ENCODE measurements at regions not wholly inside any gene's neighbourhood (a gene's known extent, or its start where the extent isn't known, plus 50 kb on each side); places are given as distances from the start of the nearest gene placed in this dataset.

DNA sequence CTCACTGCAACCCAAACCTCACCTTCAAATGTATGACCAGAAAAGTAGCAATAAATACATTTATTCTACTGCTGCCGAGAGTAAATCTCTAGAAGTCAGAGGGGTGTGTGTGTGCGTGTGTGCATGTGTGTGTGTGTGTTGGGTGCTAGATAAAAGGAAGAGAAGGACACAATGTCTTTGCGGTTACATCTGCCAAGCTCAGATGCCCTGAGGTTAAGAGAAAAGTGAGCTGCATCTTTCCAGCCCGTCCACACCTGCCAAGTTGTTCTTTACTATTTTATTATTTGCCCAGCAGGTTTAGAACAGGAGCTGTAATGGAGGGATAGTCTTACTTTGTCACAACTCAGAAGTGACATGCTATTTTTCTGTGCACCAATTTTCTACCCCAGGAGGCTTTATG lies 54.5 kb upstream of the ANKFN1 start (continued):
- TF ChIP-seq, protein P1, sequence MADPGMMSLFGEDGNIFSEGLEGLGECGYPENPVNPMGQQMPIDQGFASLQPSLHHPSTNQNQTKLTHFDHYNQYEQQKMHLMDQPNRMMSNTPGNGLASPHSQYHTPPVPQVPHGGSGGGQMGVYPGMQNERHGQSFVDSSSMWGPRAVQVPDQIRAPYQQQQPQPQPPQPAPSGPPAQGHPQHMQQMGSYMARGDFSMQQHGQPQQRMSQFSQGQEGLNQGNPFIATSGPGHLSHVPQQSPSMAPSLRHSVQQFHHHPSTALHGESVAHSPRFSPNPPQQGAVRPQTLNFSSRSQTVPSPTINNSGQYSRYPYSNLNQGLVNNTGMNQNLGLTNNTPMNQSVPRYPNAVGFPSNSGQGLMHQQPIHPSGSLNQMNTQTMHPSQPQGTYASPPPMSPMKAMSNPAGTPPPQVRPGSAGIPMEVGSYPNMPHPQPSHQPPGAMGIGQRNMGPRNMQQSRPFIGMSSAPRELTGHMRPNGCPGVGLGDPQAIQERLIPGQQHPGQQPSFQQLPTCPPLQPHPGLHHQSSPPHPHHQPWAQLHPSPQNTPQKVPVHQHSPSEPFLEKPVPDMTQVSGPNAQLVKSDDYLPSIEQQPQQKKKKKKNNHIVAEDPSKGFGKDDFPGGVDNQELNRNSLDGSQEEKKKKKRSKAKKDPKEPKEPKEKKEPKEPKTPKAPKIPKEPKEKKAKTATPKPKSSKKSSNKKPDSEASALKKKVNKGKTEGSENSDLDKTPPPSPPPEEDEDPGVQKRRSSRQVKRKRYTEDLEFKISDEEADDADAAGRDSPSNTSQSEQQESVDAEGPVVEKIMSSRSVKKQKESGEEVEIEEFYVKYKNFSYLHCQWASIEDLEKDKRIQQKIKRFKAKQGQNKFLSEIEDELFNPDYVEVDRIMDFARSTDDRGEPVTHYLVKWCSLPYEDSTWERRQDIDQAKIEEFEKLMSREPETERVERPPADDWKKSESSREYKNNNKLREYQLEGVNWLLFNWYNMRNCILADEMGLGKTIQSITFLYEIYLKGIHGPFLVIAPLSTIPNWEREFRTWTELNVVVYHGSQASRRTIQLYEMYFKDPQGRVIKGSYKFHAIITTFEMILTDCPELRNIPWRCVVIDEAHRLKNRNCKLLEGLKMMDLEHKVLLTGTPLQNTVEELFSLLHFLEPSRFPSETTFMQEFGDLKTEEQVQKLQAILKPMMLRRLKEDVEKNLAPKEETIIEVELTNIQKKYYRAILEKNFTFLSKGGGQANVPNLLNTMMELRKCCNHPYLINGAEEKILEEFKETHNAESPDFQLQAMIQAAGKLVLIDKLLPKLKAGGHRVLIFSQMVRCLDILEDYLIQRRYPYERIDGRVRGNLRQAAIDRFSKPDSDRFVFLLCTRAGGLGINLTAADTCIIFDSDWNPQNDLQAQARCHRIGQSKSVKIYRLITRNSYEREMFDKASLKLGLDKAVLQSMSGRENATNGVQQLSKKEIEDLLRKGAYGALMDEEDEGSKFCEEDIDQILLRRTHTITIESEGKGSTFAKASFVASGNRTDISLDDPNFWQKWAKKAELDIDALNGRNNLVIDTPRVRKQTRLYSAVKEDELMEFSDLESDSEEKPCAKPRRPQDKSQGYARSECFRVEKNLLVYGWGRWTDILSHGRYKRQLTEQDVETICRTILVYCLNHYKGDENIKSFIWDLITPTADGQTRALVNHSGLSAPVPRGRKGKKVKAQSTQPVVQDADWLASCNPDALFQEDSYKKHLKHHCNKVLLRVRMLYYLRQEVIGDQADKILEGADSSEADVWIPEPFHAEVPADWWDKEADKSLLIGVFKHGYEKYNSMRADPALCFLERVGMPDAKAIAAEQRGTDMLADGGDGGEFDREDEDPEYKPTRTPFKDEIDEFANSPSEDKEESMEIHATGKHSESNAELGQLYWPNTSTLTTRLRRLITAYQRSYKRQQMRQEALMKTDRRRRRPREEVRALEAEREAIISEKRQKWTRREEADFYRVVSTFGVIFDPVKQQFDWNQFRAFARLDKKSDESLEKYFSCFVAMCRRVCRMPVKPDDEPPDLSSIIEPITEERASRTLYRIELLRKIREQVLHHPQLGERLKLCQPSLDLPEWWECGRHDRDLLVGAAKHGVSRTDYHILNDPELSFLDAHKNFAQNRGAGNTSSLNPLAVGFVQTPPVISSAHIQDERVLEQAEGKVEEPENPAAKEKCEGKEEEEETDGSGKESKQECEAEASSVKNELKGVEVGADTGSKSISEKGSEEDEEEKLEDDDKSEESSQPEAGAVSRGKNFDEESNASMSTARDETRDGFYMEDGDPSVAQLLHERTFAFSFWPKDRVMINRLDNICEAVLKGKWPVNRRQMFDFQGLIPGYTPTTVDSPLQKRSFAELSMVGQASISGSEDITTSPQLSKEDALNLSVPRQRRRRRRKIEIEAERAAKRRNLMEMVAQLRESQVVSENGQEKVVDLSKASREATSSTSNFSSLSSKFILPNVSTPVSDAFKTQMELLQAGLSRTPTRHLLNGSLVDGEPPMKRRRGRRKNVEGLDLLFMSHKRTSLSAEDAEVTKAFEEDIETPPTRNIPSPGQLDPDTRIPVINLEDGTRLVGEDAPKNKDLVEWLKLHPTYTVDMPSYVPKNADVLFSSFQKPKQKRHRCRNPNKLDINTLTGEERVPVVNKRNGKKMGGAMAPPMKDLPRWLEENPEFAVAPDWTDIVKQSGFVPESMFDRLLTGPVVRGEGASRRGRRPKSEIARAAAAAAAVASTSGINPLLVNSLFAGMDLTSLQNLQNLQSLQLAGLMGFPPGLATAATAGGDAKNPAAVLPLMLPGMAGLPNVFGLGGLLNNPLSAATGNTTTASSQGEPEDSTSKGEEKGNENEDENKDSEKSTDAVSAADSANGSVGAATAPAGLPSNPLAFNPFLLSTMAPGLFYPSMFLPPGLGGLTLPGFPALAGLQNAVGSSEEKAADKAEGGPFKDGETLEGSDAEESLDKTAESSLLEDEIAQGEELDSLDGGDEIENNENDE (IDR thresholded peaks at IDR 0.05; ENCODE audit: insufficient replicate concordance, low read length): no peak
- TF ChIP-seq BACH1 (IDR thresholded peaks at IDR 0.05; ENCODE audit: low read length) (no peak), RNF2 (IDR thresholded peaks at IDR 0.05; ENCODE audit: borderline replicate concordance, low read depth, low read length, missing control alignments, poor library complexity, severe bottlenecking) (no peak), SUZ12 (IDR thresholded peaks at IDR 0.05; ENCODE audit: low read length) (no peak), CBX5 (IDR thresholded peaks at IDR 0.05; ENCODE audit: low read depth, low read length) (no peak), JUN (IDR thresholded peaks at IDR 0.05; ENCODE audit: low read depth, low read length) (no peak), TEAD4 (IDR thresholded peaks at IDR 0.05; ENCODE audit: low read depth, low read length) (no peak)
